H9 (cell line): ENCODE measurements at regions not wholly inside any gene's neighbourhood (a gene's known extent, or its start where the extent isn't known, plus 50 kb on each side); places are given as distances from the start of the nearest gene placed in this dataset.

Source experiments
- DNase-seq: peaks from one replicate; pipeline ENCODE4 v3.0.0-alpha.2; 2017
- H2AFZ ChIP-seq: one replicate; pipeline ENCODE4 v1.6.1; 2013; ENCODE audit warnings: mild to moderate bottlenecking, low read length, control low read depth, moderate library complexity
- H2AK5ac ChIP-seq: 2 replicates; pipeline ENCODE4 v1.6.1; 2013; ENCODE audit warnings: low read length, control low read depth, mixed read lengths; ENCODE audit not compliant: insufficient read length
- H2BK120ac ChIP-seq: one replicate; pipeline ENCODE4 v1.6.1; 2013; ENCODE audit warnings: low read depth, mild to moderate bottlenecking, low read length, control low read depth, inconsistent platforms; ENCODE audit not compliant: poor library complexity, severe bottlenecking
- H2BK12ac ChIP-seq: 2 replicates; pipeline ENCODE4 v1.6.1; 2013; ENCODE audit warnings: low read length, control low read depth, mixed read lengths, low read depth; ENCODE audit not compliant: insufficient read length
- H2BK15ac ChIP-seq: 2 replicates; pipeline ENCODE4 v1.6.1; 2013; ENCODE audit warnings: low read depth, low read length, control low read depth
- H2BK20ac ChIP-seq: one replicate; pipeline ENCODE4 v1.6.1; 2013; ENCODE audit warnings: low read depth, mild to moderate bottlenecking, low read length, control low read depth, inconsistent platforms; ENCODE audit not compliant: poor library complexity, severe bottlenecking
- H2BK5ac ChIP-seq: 2 replicates; pipeline ENCODE4 v1.6.1; 2013; ENCODE audit warnings: low read length, control low read depth, mixed read lengths; ENCODE audit not compliant: insufficient read length
- H3K14ac ChIP-seq: 2 replicates; pipeline ENCODE4 v1.6.1; 2013; ENCODE audit warnings: low read length, control low read depth; ENCODE audit not compliant: insufficient read depth
- H3K18ac ChIP-seq: 2 replicates; pipeline ENCODE4 v1.6.1; 2013; ENCODE audit warnings: low read depth, mild to moderate bottlenecking, mixed read lengths, low read length, control low read depth; ENCODE audit not compliant: insufficient read length
- H3K23ac ChIP-seq: 2 replicates; pipeline ENCODE4 v1.6.1; 2013; ENCODE audit warnings: low read length, control low read depth, mixed read lengths, low read depth; ENCODE audit not compliant: insufficient read length
- H3K23me2 ChIP-seq: 2 replicates; pipeline ENCODE4 v1.6.1; 2013; ENCODE audit warnings: low read depth, mild to moderate bottlenecking, mixed read lengths, low read length, control low read depth; ENCODE audit not compliant: insufficient read length, poor library complexity, severe bottlenecking
- H3K27ac ChIP-seq: 2 replicates; pipeline ENCODE4 v1.5.1; 2013; ENCODE audit warnings: low read length, control low read depth, mixed read lengths, low read depth; ENCODE audit not compliant: insufficient read length
- H3K27me3 ChIP-seq: 2 replicates; pipeline ENCODE4 v1.6.1; 2013; ENCODE audit warnings: low read length, control low read depth, inconsistent platforms; ENCODE audit not compliant: insufficient read depth
- H3K4ac ChIP-seq: 2 replicates; pipeline ENCODE4 v1.6.1; 2013; ENCODE audit warnings: low read depth, mild to moderate bottlenecking, control low read depth, inconsistent platforms, low read length, moderate library complexity
- H3K4me1 ChIP-seq: 2 replicates; pipeline ENCODE4 v1.6.1; 2013; ENCODE audit warnings: low read length, control low read depth, inconsistent platforms; ENCODE audit not compliant: insufficient read depth
- H3K4me2 ChIP-seq: 2 replicates; pipeline ENCODE4 v1.6.1; 2013; ENCODE audit warnings: low read length, control low read depth, mixed read lengths; ENCODE audit not compliant: insufficient read length, insufficient read depth
- H3K56ac ChIP-seq: 2 replicates; pipeline ENCODE4 v1.6.1; 2013; ENCODE audit warnings: low read depth, mild to moderate bottlenecking, mixed read lengths, low read length, control low read depth; ENCODE audit not compliant: insufficient read length
- H3K79me1 ChIP-seq: 2 replicates; pipeline ENCODE4 v1.6.1; 2013; ENCODE audit warnings: low read depth, mild to moderate bottlenecking, moderate library complexity, low read length, control low read depth, inconsistent platforms; ENCODE audit not compliant: insufficient read depth, poor library complexity, severe bottlenecking
- H3K79me2 ChIP-seq: 2 replicates; pipeline ENCODE4 v1.6.1; 2013; ENCODE audit warnings: low read length, control low read depth, inconsistent platforms; ENCODE audit not compliant: insufficient read depth
- H3K9ac ChIP-seq: 2 replicates; pipeline ENCODE4 v1.6.1; 2013; ENCODE audit warnings: low read length, control low read depth, mixed read lengths; ENCODE audit not compliant: insufficient read length; ENCODE audit errors: extremely low read depth
- H3K9me3 ChIP-seq: one replicate; pipeline ENCODE4 v1.6.1; 2013; ENCODE audit warnings: low read depth, low read length, inconsistent platforms; ENCODE audit not compliant: control insufficient read depth
- H3T11ph ChIP-seq: one replicate; pipeline ENCODE4 v1.6.1; 2013; ENCODE audit warnings: mild to moderate bottlenecking, low read length, control low read depth, inconsistent platforms
- H4K20me1 ChIP-seq: one replicate; pipeline ENCODE4 v1.6.1; 2013; ENCODE audit not compliant: control insufficient read depth, insufficient read length, insufficient read depth
- H4K5ac ChIP-seq: 2 replicates; pipeline ENCODE4 v1.6.1; 2013; ENCODE audit warnings: low read depth, mild to moderate bottlenecking, mixed read lengths, low read length, control low read depth; ENCODE audit not compliant: insufficient read length
- H4K8ac ChIP-seq: replicated peaks from 2 replicates; pipeline ENCODE4 v1.6.1; 2013; ENCODE audit warnings: low read length, control low read depth, mixed read lengths, low read depth; ENCODE audit not compliant: insufficient read length
- H4K91ac ChIP-seq: 2 replicates; pipeline ENCODE4 v1.6.1; 2013; ENCODE audit warnings: low read depth, mild to moderate bottlenecking, moderate library complexity, mixed read lengths, low read length, control low read depth; ENCODE audit not compliant: insufficient read length
- H3K27ac Mint-ChIP-seq, 3 experiments: 2 replicates in 2 of 3; 3 replicates in 1 of 3; pipeline ENCODE4 v1.8.0; 2020 to 2021; ENCODE audit warnings: mixed read lengths in 3 of 3, mild to moderate bottlenecking in 1 of 3, moderate library complexity in 1 of 3
- H3K27me3 Mint-ChIP-seq: 2 replicates; pipeline ENCODE4 v1.8.0; 2021; ENCODE audit warnings: low read depth, mild to moderate bottlenecking, moderate library complexity, mixed read lengths
- H3K36me3 Mint-ChIP-seq, 3 experiments: 2 replicates in 2 of 3; 3 replicates in 1 of 3; pipeline ENCODE4 v1.8.0; 2020 to 2021; ENCODE audit warnings: low read depth in 3 of 3, mixed read lengths in 3 of 3; ENCODE audit not compliant: insufficient read depth in 1 of 3
- H3K4me1 Mint-ChIP-seq, 2 experiments: 2 replicates each; pipeline ENCODE4 v1.8.0; 2020; ENCODE audit warnings: mixed read lengths in 2 of 2
- H3K4me3 Mint-ChIP-seq, 2 experiments: 2 replicates in 1 of 2; 3 replicates in 1 of 2; pipeline ENCODE4 v1.8.0; 2020 to 2021; ENCODE audit warnings: mild to moderate bottlenecking in 2 of 2, mixed read lengths in 2 of 2, moderate library complexity in 1 of 2
- H3K9me3 Mint-ChIP-seq, 2 experiments: 2 replicates in 1 of 2; 3 replicates in 1 of 2; pipeline ENCODE4 v1.8.0; 2020; ENCODE audit warnings: mild to moderate bottlenecking in 2 of 2, mixed read lengths in 2 of 2, moderate library complexity in 1 of 2
- CTCF ChIP-seq: fragments of 200-600 bp; sonication (generic); conservative IDR thresholded peaks from 3 replicates; pipeline ENCODE4 v1.8.0; 2021; ENCODE audit warnings: antibody characterized with exemption, mild to moderate bottlenecking
- WGBS: extraction: QIAGEN DNeasy Blood & Tissue Kit; methylation state at CpG from one replicate; pipeline ENCODE4 v1.1.7; 2013; ENCODE audit warnings: missing lambda C conversion rate, low lambda C conversion rate, mixed read lengths; ENCODE audit not compliant: insufficient read length; ENCODE audit errors: extremely low coverage; 5-methylcytosine and 5-hydroxymethylcytosine counted together

GRCh38 chr2:52405980-52406379 lies 1361.6 kb upstream of the CHAC2 start:
- H3K14ac ChIP-seq = no peak overlapping the region
- H2BK15ac ChIP-seq = no peak overlapping the region
- H3K27me3 Mint-ChIP-seq = no peaks in the 10 kb centered on the region

More at GRCh38 chr2:52405980-52406379, 1361.6 kb upstream of the CHAC2 start:
- no peak overlapping the region for H2AFZ ChIP-seq
- H3K23ac ChIP-seq = no peak overlapping the region
- no peak overlapping the region for H3T11ph ChIP-seq
- H3K23me2 ChIP-seq = no peaks in the 10 kb centered on the region
- no peaks in the 10 kb centered on the region for H3K9me3 ChIP-seq
- no peaks in the 10 kb centered on the region; a peak in 1 of 7 replicates for H3K36me3 Mint-ChIP-seq
- H3K56ac ChIP-seq = no peak overlapping the region
- H2BK120ac ChIP-seq = no peak overlapping the region
- H3K4me3 Mint-ChIP-seq = no peak overlapping the region
- no peaks in the 10 kb centered on the region for H3K79me1 ChIP-seq
- no peak overlapping the region for H3K4me2 ChIP-seq
- H3K9ac ChIP-seq = no peak overlapping the region
- no CpG with 5 or more reads among the region's 1 CpG for WGBS
- H3K27me3 ChIP-seq = no peaks in the 10 kb centered on the region
- TF ChIP-seq CTCF = no peak
- H4K20me1 ChIP-seq = no peaks in the 10 kb centered on the region
- no peaks in the 10 kb centered on the region for H3K79me2 ChIP-seq
- no peak overlapping the region for H2BK20ac ChIP-seq
- no peak overlapping the region for H4K5ac ChIP-seq
- no peaks in the 10 kb centered on the region for H3K4me1 ChIP-seq
- H3K18ac ChIP-seq = no peak overlapping the region
- no peak overlapping the region for H3K4ac ChIP-seq
- H3K4me1 Mint-ChIP-seq = peaks cover 9 to 11% of the 10 kb centered on the region in 2 experiments
- H3K27ac Mint-ChIP-seq = no peak overlapping the region
- H4K8ac ChIP-seq = no peak overlapping the region
- no peak overlapping the region for H2BK12ac ChIP-seq
- no peak overlapping the region for H2AK5ac ChIP-seq
- H4K91ac ChIP-seq = no peak overlapping the region
- H3K9me3 Mint-ChIP-seq = peaks cover 0 to 3% of the 10 kb centered on the region in 2 experiments; a peak in 1 of 5 replicates
- no peak for DNase-seq
- no peak overlapping the region for H2BK5ac ChIP-seq
- no peak overlapping the region for H3K27ac ChIP-seq
